Activated naive CD4-positive, alpha-beta T cell treated with anti-CD3 and anti-CD28 coated beads, Interleukin-2, amount 50 U/mL, for 72 hours (primary cell): ENCODE measurements at regions not wholly inside any gene's neighbourhood (a gene's known extent, or its start where the extent isn't known, plus 50 kb on each side); places are given as distances from the start of the nearest gene placed in this dataset.

Experiments
- ATAC-seq, 2 donors: fragments of 150-1000 bp; cut with Tn5 transposase; 2 replicates each; pipeline ENCODE4 v1.10.0; 2021; ENCODE audit warnings: mild to moderate bottlenecking in 2 of 2, moderate library complexity in 2 of 2
- DNase-seq, 2 donors: peaks; one replicate each; pipeline ENCODE4 v3.0.0; 2021 to 2022; ENCODE audit warnings: low spot score in 2 of 2
- H3K27ac Mint-ChIP-seq, 2 donors: one replicate each; pipeline ENCODE4 v1.8.0; 2022; ENCODE audit warnings: mild to moderate bottlenecking in 2 of 2, mixed read lengths in 2 of 2
- H3K36me3 Mint-ChIP-seq, 2 donors: one replicate each; pipeline ENCODE4 v1.8.0; 2022; ENCODE audit warnings: mixed read lengths in 2 of 2
- H3K9me3 Mint-ChIP-seq, 2 donors: one replicate each; pipeline ENCODE4 v1.8.0; 2022; ENCODE audit warnings: mixed read lengths in 2 of 2

DNA sequence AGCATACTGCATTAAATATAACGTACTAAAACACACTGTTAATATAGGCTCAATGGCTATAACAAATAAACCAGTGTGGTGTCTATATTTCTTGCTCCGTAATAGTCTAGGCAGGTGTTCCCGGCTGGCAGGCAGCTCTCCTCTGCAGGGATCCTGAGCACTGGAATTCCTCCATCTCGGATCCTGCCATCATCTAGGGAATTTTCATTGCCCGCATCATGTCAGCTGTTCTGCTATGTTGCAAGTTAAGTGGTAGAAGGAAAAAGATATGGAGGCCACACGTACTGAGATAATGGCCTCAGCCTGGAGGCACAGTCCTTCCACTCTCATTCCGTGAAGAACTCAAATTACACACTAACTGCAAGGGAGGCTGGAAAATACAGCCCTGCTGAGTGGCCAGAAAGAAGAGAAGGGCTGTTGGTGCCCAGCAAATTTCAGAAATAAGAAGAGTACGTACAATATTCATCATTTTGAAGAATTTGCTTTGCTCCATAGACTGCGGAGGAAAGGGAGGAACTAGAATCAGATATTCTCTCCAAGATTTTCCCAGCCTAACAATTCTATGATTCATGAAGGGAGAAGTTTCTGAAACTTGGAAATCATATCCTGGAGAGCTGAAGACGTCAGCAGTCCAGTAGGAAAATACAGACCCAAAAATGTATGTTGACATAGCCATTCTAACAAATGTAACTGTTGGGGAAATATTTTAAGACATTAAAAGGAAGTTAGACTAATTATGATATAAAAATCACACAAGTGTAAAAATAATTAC lies 263.3 kb downstream of the MRPL39 start:
- H3K36me3 Mint-ChIP-seq = peaks cover 0 to 6% of the 10 kb centered on the region in 2 donors
- no peak overlapping the region for H3K27ac Mint-ChIP-seq
- no peaks in the 10 kb centered on the region for H3K9me3 Mint-ChIP-seq
- DNase-seq = no peak
- ATAC-seq = no peak

GRCh38 chr21:25342816-25343215 lies 264.5 kb downstream of the MRPL39 start:
- H3K9me3 Mint-ChIP-seq = no peaks in the 10 kb centered on the region
- no peak overlapping the region for H3K27ac Mint-ChIP-seq
- H3K36me3 Mint-ChIP-seq = peaks cover 0 to under 1% of the 10 kb centered on the region in 2 donors
- ATAC-seq (no peak), DNase-seq (no peak)

GRCh38 chr21:25341981-25342380 lies 265.3 kb downstream of the MRPL39 start:
- no peaks in the 10 kb centered on the region for H3K36me3 Mint-ChIP-seq
- no peak overlapping the region for H3K27ac Mint-ChIP-seq
- H3K9me3 Mint-ChIP-seq = no peaks in the 10 kb centered on the region
- no peak for ATAC-seq
- DNase-seq = no peak

GRCh38 chr21:25338415-25338814 lies 268.9 kb downstream of the MRPL39 start:
- Mint-ChIP-seq H3K27ac (no peak overlapping the region), H3K9me3 (no peaks in the 10 kb centered on the region), H3K36me3 (no peaks in the 10 kb centered on the region)
- no peak for DNase-seq
- no peak for ATAC-seq

DNA sequence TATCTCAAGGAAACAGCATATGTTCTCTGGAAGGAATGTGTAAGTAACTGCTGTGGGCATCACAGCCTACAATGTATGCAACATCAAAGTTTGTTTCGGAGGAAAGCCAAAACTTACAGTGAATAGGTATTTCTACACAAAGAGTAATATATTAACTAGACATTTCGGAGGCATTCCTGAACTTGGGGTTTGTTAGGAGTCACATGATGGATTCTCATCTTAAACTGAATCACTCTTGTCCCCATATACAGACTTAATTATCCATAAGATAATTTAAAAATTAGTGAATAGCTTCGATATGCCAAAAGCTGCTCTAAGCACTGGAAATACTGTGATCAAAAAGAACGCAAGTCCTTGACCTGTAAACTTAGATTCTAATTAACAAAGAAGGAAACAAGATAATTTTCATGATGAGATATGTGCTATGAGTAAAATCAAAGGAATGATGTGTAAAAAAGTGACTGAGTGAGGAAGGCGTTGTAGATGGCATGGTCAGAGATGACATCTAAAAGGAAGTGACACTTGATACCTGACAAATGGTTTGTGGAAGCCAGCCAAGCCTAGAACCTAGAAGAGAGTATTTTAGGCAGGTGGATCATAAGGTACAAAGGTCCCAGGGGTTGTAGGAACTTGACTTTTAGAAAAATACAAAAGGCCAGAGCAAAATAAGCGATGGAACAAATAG lies 273.1 kb downstream of the MRPL39 start:
- no peak overlapping the region for H3K27ac Mint-ChIP-seq
- DNase-seq (no peak), ATAC-seq (no peak)
- no peaks in the 10 kb centered on the region for H3K36me3 Mint-ChIP-seq
- H3K9me3 Mint-ChIP-seq = no peaks in the 10 kb centered on the region

DNA sequence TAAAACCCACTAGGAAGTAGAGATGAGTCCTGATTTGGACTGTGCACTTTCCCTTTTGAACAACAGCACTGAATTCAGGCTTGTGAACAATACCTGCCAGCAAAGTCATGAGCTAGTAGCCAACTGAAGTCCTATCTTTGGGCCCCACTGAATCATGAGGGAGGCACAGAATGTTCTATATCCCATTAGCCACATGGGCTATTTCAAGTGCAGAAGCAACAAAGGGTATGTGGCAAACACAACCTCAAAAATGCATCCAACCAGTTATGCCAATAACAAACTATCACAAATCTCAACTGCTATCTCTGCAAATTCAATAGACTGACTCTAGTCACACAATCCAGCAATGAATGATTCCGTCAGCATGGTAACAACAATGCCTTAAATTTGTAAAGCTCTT lies 276.0 kb downstream of the MRPL39 start:
- Mint-ChIP-seq H3K36me3 (no peaks in the 10 kb centered on the region), H3K9me3 (no peaks in the 10 kb centered on the region), H3K27ac (no peak overlapping the region)

GRCh38 chr21:25330266-25330665 lies 277.0 kb downstream of the MRPL39 start:
- no peak for ATAC-seq
- Mint-ChIP-seq H3K27ac (no peak overlapping the region), H3K36me3 (no peaks in the 10 kb centered on the region), H3K9me3 (no peaks in the 10 kb centered on the region)
- no peak for DNase-seq

More for the DNA sequence above, 276.0 kb downstream of the MRPL39 start:
- no peak for ATAC-seq
- DNase-seq = no peak

GRCh38 chr21:25329227-25329825 lies 278.0 kb downstream of the MRPL39 start:
- no peak overlapping the region for H3K27ac Mint-ChIP-seq
- H3K9me3 Mint-ChIP-seq = no peaks in the 10 kb centered on the region
- ATAC-seq (no peak), DNase-seq (no peak)
- no peaks in the 10 kb centered on the region for H3K36me3 Mint-ChIP-seq

DNA sequence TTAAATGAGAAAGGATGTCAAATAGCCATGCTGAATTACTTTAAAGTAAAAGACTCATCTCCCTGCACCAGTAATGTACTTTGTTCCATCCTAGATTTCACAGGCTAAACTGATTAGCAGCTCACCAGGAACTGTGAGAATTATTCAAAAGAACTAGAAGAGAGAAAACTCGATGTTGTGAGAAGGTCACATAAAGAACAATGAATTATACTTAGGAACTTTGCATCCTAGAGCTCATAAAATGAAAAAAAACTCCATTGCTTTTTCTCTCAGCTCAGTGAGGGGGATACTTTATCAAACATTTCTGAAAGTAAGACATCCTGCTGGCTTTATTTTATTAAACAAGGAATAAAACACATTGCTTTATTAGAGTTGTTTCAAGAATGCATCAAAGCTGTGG lies 278.5 kb downstream of the MRPL39 start:
- DNase-seq = no peak
- no peak overlapping the region for H3K27ac Mint-ChIP-seq
- no peak for ATAC-seq
- no peaks in the 10 kb centered on the region for H3K36me3 Mint-ChIP-seq
- no peaks in the 10 kb centered on the region for H3K9me3 Mint-ChIP-seq

DNA sequence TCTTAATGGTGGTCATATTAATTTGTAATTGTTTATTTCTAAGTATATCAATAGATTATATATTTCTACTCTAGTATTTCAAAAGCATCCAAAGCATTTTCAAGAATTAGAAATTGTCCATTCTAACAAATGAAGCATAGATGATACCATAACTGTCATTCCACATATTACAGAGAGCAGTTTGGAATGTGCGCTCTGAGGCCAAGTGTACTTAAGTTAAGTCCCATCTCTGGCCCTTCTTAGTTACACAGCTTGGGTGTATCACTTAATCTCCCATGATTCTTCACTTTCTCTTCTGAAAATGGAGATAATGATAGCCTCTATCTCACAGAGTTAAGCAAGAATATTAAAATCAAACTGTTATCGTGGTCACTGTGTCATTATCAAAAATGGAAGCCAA lies 281.1 kb downstream of the MRPL39 start:
- no peaks in the 10 kb centered on the region for H3K36me3 Mint-ChIP-seq
- ATAC-seq (no peak), DNase-seq (no peak)
- H3K27ac Mint-ChIP-seq = no peak overlapping the region
- no peaks in the 10 kb centered on the region for H3K9me3 Mint-ChIP-seq

GRCh38 chr21:25324666-25325065 lies 282.6 kb downstream of the MRPL39 start:
- H3K27ac Mint-ChIP-seq = no peak overlapping the region
- no peaks in the 10 kb centered on the region for H3K9me3 Mint-ChIP-seq
- DNase-seq (no peak), ATAC-seq (no peak)
- no peaks in the 10 kb centered on the region for H3K36me3 Mint-ChIP-seq

DNA sequence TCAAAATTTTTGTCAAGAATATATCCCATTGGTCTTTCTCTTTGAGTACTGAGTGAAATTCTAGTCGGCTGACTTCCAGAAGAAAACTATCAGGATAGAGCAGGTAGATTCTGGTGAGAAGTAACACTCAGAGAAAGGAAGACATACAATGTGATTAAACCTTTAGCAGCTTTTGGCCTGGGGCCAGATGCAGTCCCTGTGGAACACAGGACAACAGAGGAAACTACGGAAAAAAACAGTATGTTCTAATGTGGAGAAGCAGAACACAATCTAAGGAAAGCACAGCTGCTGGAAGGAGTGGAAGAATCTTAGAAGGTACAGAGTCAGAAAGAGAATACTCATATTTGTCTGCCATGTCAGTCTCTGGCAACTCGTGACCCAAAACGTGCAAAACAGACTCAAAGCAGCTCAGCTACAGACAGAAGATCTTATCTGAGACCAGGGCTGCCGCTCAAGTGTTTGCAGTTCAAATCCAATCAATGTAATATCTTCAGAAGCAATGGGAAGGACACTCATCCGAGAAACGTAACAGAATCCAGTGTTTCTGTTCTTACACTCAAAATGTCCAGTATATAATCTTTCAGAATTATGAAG lies 283.8 kb downstream of the MRPL39 start:
- Mint-ChIP-seq H3K9me3 (no peaks in the 10 kb centered on the region), H3K36me3 (no peaks in the 10 kb centered on the region), H3K27ac (no peak overlapping the region)
- DNase-seq (no peak), ATAC-seq (no peak)

- H3K36me3 Mint-ChIP-seq = peaks cover 0 to under 1% of the 10 kb centered on the region in 2 donors
- DNase-seq (no peak), ATAC-seq (no peak)
- peaks cover under 1% of the 10 kb centered on the region in 2 donors for H3K9me3 Mint-ChIP-seq
- H3K27ac Mint-ChIP-seq = no peak overlapping the region
Measured at GRCh38 chr21:25314247-25314646, 293.0 kb downstream of the MRPL39 start.

DNA sequence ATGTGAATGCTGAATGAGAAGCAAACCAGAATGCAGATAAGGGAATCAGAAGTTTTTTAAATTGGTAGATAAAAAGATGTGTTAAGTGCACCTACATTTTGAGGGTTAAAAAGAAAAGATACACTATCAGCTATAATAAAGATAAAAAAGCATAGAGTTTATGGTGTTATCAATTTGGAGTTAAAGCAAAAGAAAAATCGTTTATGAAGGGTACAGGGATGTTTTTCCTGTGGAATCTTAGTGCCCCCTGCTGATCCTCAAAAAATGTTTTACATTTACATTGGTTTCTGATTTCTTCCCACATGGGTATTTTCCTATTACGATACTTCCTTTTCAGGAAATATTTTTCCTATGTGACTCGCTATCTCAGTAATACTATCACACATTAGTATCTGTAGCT lies 293.5 kb downstream of the MRPL39 start:
- peaks cover 0 to 5% of the 10 kb centered on the region in 2 donors for H3K36me3 Mint-ChIP-seq
- H3K27ac Mint-ChIP-seq = no peak overlapping the region
- ATAC-seq = no peak
- DNase-seq = no peak
- peaks cover 4 to 5% of the 10 kb centered on the region in 2 donors for H3K9me3 Mint-ChIP-seq

DNA sequence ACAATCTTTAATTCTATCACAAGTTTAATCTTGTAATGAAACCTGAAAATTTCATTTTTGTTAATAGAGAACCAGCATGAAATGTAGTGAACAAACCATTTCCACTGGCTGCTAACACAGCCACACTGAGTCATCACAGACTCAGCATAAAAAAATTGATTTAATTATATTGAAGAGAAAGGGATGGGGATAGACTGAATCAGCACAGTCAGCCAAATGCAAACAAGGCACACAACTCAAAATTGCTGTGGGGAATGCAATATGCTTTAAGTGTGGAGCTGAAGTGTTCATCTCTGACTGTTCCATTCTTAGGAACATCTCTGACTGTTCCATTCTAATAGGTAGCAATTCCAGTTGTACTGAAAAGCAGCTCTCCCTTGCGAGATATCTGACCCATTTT lies 299.8 kb downstream of the MRPL39 start:
- no peak overlapping the region for H3K27ac Mint-ChIP-seq
- no peak for DNase-seq
- ATAC-seq = no peak
- peaks cover 4 to 6% of the 10 kb centered on the region in 2 donors for H3K9me3 Mint-ChIP-seq
- H3K36me3 Mint-ChIP-seq = peaks cover 0 to 5% of the 10 kb centered on the region in 2 donors

DNA sequence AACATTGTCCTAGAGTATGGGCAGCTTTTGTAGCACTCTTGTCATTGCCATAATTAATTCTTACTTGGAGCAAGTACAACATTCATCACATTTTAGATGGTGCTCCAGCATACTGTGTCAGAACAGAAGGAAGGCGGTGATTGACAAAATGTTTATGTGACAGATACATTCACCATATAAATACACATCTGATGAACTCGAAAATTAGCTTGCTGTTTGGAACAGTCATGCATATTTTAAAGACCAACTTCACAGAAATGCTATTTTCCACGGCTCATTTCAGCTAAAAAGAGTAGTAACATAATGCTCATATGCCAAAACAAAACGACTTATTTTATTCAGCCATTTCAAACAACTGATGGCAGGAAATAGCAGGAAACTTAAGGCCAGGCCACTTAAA lies 302.7 kb downstream of the MRPL39 start:
- DNase-seq (no peak), ATAC-seq (no peak)
- H3K27ac Mint-ChIP-seq = no peak overlapping the region
- H3K36me3 Mint-ChIP-seq = peaks cover 0 to 5% of the 10 kb centered on the region in 2 donors
- H3K9me3 Mint-ChIP-seq = peaks cover 4 to 6% of the 10 kb centered on the region in 2 donors

- Mint-ChIP-seq H3K36me3 (no peaks in the 10 kb centered on the region), H3K9me3 (peaks cover 0 to 5% of the 10 kb centered on the region in 2 donors), H3K27ac (no peak overlapping the region)
- DNase-seq (no peak), ATAC-seq (no peak)
Measured at GRCh38 chr21:25300632-25301031, 306.6 kb downstream of the MRPL39 start.
